ENCODE measurements at regions not wholly inside any gene's neighbourhood (a gene's known extent, or its start where the extent isn't known, plus 50 kb on each side); places are given as distances from the start of the nearest gene placed in this dataset.

DNA sequence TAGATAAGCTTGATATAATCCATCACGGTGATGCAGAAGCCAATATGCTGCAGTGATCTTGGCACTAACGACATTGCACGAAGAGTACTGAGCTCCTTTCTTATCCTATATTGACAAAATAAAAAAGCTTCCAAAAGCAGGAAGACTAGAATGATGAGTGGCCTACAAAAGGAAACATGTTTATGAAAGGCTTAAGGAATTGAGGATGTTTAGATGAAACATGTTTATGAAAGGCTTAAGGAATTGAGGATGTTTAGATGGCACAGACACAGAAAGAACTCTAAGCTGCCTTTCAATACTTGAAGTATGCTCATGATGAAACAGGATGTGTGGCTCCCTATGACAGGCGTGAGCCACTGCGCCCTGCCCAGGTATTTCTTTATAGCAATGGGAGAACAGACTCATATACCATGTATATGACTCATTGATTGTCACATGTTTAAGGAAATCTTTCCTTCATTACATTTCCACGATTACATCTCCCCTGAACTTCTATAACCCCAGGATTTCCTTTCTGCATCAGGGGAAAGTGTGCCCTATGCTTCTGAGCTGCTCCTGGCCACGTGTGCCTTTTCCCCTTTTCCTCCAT, 690.8 kb upstream of the ARGLU1 start:
- Histone ChIP-seq H3K4me1 (ENCODE audit: control insufficient read depth, insufficient read depth, low read length) (no peaks in the 10 kb centered on the region), H3K9me3 (ENCODE audit: control insufficient read depth, insufficient read depth, low read depth, low read length) (no peaks in the 10 kb centered on the region), H3K36me3 (ENCODE audit: control insufficient read depth in 2 of 2, insufficient read depth in 1 of 2, low read length in 2 of 2) (no peaks in the 10 kb centered on the region), H3K27ac (ENCODE audit: extremely low read depth, low read depth, low read length) (no peak overlapping the region), H3K4me3 (ENCODE audit: low read depth, low read length) (no peak overlapping the region)
- ChIA-PET CTCF (no interaction called here), POLR2A (no interaction called here)
- no peak for TF ChIP-seq ZBTB20 (tag by site-specific recombination; IDR thresholded peaks at IDR 0.05)
- TF ChIP-seq ZNF133 (tag by site-specific recombination; IDR thresholded peaks at IDR 0.05): no peak
- TF ChIP-seq KLF16 (tag by site-specific recombination; IDR thresholded peaks at IDR 0.05): no peak
- TF ChIP-seq ZNF2 (tag by site-specific recombination; IDR thresholded peaks at IDR 0.05): no peak
- no peak for TF ChIP-seq ZNF394 (tag by site-specific recombination; IDR thresholded peaks at IDR 0.05; ENCODE audit: borderline replicate concordance)
- TF ChIP-seq, protein P1, sequence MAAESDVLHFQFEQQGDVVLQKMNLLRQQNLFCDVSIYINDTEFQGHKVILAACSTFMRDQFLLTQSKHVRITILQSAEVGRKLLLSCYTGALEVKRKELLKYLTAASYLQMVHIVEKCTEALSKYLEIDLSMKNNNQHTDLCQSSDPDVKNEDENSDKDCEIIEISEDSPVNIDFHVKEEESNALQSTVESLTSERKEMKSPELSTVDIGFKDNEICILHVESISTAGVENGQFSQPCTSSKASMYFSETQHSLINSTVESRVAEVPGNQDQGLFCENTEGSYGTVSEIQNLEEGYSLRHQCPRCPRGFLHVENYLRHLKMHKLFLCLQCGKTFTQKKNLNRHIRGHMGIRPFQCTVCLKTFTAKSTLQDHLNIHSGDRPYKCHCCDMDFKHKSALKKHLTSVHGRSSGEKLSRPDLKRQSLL (tag by site-specific recombination; IDR thresholded peaks at IDR 0.05): no peak
- TF ChIP-seq, protein P2, sequence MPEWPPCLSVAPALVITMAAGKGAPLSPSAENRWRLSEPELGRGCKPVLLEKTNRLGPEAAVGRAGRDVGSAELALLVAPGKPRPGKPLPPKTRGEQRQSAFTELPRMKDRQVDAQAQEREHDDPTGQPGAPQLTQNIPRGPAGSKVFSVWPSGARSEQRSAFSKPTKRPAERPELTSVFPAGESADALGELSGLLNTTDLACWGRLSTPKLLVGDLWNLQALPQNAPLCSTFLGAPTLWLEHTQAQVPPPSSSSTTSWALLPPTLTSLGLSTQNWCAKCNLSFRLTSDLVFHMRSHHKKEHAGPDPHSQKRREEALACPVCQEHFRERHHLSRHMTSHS (tag by site-specific recombination; IDR thresholded peaks at IDR 0.05): no peak
- no peak for TF ChIP-seq ZNF677 (tag by site-specific recombination; IDR thresholded peaks at IDR 0.05)
- TF ChIP-seq ZNF561 (tag by site-specific recombination; IDR thresholded peaks at IDR 0.05; ENCODE audit: borderline replicate concordance): no peak
- no peak for TF ChIP-seq ZNF596 (tag by site-specific recombination; IDR thresholded peaks at IDR 0.05)
- TF ChIP-seq ZXDB (tag by site-specific recombination; IDR thresholded peaks at IDR 0.05): no peak
- no peak for TF ChIP-seq KLF8 (tag by site-specific recombination; IDR thresholded peaks at IDR 0.05)
- TF ChIP-seq ZNF629 (tag by site-specific recombination; IDR thresholded peaks at IDR 0.05): no peak
- TF ChIP-seq GFI1B (tag by site-specific recombination; IDR thresholded peaks at IDR 0.05): no peak
- TF ChIP-seq ZNF433 (tag by site-specific recombination; IDR thresholded peaks at IDR 0.05; ENCODE audit: low read depth): no peak
- TF ChIP-seq ZNF670 (tag by site-specific recombination; IDR thresholded peaks at IDR 0.05; ENCODE audit: low read depth): no peak

DNA sequence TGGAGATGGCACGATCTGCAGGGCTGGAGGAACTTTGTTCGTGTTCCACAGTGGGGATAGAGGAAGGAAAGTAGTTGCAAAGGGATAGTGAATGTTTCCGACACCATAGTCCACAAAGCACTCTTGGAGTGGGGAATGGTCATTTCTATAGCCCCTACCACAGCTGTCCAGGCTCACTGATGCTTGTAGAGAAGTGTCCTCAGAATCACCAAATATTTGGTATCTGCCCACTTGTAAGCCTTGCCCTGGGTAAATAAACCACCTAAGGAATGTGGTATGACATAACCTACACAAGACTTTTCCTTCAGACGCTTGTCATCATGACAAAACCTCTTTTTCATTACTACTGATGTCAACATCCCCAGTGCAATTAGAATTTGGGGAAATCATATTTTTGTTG, 686.5 kb upstream of the ARGLU1 start:
- POLR2A ChIA-PET: no interaction called here

More for the DNA sequence above, 686.5 kb upstream of the ARGLU1 start:
- CTCF ChIA-PET: no interaction called here
- H3K27ac ChIP-seq (ENCODE audit: extremely low read depth, low read depth, low read length): no peak overlapping the region
- TF ChIP-seq, protein P3, sequence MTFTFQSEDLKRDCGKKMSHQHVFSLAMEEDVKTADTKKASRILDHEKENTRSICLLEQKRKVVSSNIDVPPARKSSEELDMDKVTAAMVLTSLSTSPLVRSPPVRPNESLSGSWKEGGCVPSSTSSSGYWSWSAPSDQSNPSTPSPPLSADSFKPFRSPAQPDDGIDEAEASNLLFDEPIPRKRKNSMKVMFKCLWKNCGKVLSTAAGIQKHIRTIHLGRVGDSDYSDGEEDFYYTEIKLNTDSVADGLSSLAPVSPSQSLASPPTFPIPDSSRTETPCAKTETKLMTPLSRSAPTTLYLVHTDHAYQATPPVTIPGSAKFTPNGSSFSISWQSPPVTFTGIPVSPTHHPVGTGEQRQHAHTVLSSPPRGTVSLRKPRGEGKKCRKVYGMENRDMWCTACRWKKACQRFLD (tag by site-specific recombination; IDR thresholded peaks at IDR 0.05): no peak
- TF ChIP-seq, protein P4, sequence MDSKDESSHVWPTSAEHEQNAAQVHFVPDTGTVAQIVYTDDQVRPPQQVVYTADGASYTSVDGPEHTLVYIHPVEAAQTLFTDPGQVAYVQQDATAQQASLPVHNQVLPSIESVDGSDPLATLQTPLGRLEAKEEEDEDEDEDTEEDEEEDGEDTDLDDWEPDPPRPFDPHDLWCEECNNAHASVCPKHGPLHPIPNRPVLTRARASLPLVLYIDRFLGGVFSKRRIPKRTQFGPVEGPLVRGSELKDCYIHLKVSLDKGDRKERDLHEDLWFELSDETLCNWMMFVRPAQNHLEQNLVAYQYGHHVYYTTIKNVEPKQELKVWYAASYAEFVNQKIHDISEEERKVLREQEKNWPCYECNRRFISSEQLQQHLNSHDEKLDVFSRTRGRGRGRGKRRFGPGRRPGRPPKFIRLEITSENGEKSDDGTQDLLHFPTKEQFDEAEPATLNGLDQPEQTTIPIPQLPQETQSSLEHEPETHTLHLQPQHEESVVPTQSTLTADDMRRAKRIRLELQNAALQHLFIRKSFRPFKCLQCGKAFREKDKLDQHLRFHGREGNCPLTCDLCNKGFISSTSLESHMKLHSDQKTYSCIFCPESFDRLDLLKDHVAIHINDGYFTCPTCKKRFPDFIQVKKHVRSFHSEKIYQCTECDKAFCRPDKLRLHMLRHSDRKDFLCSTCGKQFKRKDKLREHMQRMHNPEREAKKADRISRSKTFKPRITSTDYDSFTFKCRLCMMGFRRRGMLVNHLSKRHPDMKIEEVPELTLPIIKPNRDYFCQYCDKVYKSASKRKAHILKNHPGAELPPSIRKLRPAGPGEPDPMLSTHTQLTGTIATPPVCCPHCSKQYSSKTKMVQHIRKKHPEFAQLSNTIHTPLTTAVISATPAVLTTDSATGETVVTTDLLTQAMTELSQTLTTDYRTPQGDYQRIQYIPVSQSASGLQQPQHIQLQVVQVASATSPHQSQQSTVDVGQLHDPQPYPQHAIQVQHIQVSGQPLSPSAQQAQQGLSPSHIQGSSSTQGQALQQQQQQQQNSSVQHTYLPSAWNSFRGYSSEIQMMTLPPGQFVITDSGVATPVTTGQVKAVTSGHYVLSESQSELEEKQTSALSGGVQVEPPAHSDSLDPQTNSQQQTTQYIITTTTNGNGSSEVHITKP (tag by site-specific recombination; IDR thresholded peaks at IDR 0.05): no peak
- TF ChIP-seq, protein P5, sequence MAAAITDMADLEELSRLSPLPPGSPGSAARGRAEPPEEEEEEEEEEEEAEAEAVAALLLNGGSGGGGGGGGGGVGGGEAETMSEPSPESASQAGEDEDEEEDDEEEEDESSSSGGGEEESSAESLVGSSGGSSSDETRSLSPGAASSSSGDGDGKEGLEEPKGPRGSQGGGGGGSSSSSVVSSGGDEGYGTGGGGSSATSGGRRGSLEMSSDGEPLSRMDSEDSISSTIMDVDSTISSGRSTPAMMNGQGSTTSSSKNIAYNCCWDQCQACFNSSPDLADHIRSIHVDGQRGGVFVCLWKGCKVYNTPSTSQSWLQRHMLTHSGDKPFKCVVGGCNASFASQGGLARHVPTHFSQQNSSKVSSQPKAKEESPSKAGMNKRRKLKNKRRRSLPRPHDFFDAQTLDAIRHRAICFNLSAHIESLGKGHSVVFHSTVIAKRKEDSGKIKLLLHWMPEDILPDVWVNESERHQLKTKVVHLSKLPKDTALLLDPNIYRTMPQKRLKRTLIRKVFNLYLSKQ (tag by site-specific recombination; IDR thresholded peaks at IDR 0.05; ENCODE audit: borderline replicate concordance): no peak
- TF ChIP-seq ZNF23 (tag by site-specific recombination; IDR thresholded peaks at IDR 0.05; ENCODE audit: borderline replicate concordance) (no peak), ZNF324 (tag by site-specific recombination; IDR thresholded peaks at IDR 0.05) (no peak)
- TF ChIP-seq, protein P6, sequence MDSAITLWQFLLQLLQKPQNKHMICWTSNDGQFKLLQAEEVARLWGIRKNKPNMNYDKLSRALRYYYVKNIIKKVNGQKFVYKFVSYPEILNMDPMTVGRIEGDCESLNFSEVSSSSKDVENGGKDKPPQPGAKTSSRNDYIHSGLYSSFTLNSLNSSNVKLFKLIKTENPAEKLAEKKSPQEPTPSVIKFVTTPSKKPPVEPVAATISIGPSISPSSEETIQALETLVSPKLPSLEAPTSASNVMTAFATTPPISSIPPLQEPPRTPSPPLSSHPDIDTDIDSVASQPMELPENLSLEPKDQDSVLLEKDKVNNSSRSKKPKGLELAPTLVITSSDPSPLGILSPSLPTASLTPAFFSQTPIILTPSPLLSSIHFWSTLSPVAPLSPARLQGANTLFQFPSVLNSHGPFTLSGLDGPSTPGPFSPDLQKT (IDR thresholded peaks at IDR 0.05; ENCODE audit: borderline replicate concordance, low read depth, low read length): no peak
- H3K9me3 ChIP-seq (ENCODE audit: control insufficient read depth, insufficient read depth, low read depth, low read length): no peaks in the 10 kb centered on the region
- H3K4me3 ChIP-seq (ENCODE audit: low read depth, low read length): no peak overlapping the region
- no peaks in the 10 kb centered on the region for H3K36me3 ChIP-seq (ENCODE audit: control insufficient read depth in 2 of 2, insufficient read depth in 1 of 2, low read length in 2 of 2)
- no peaks in the 10 kb centered on the region for H3K4me1 ChIP-seq (ENCODE audit: control insufficient read depth, insufficient read depth, low read length)
